Skin epidermis (tissue), 12 donors: ENCODE measurements at regions not wholly inside any gene's neighbourhood (a gene's known extent, or its start where the extent isn't known, plus 50 kb on each side); places are given as distances from the start of the nearest gene placed in this dataset.
A peak's percentile ranks its signal among the peaks of the same experiment; 100 is the strongest.

Experiments used
- H3K27ac ChIP-seq, 21 experiments: fragments of 200-600 bp; sonication (generic) in 11 of 21; one replicate each; pipeline ENCODE4 v1.5.0; 2020; ENCODE audit warnings: mild to moderate bottlenecking in 3 of 21, inconsistent platforms in 2 of 21, moderate library complexity in 2 of 21
- H3K4me3 ChIP-seq, 7 experiments: fragments of 200-600 bp; sonication (generic) in 2 of 7; one replicate each; pipeline ENCODE4 v1.5.0; 2020; ENCODE audit warnings: inconsistent platforms in 2 of 7, mild to moderate bottlenecking in 2 of 7, moderate library complexity in 1 of 7

- Histone ChIP-seq H3K4me3 (no peak overlapping the region), H3K27ac (no peak overlapping the region)
Measured at GRCh38 chr4:32003548-32003947, 1283.4 kb downstream of the PCDH7 start.

- H3K27ac ChIP-seq: no peak overlapping the region
- H3K4me3 ChIP-seq: no peak overlapping the region
Measured at GRCh38 chr4:32010221-32010620, 1290.1 kb downstream of the PCDH7 start.

- no peak overlapping the region for H3K4me3 ChIP-seq
- H3K27ac ChIP-seq: peak overlapping the region in 2 of 21 experiments; percentile 20 to 24
Measured at GRCh38 chr4:32022071-32022470, 1301.9 kb downstream of the PCDH7 start.

GRCh38 chr4:32025851-32026459 lies 1305.8 kb downstream of the PCDH7 start:
- no peak overlapping the region for H3K4me3 ChIP-seq
- H3K27ac ChIP-seq: no peak overlapping the region

- no peak overlapping the region for H3K4me3 ChIP-seq
Measured at GRCh38 chr4:32030406-32030805, 1310.2 kb downstream of the PCDH7 start.

GRCh38 chr4:32031026-32031425 lies 1310.9 kb downstream of the PCDH7 start:
- Histone ChIP-seq H3K4me3 (no peak overlapping the region), H3K27ac (no peak overlapping the region)

More at GRCh38 chr4:32030406-32030805, 1310.2 kb downstream of the PCDH7 start:
- H3K27ac ChIP-seq: no peak overlapping the region

GRCh38 chr4:32032136-32032672 lies 1312.0 kb downstream of the PCDH7 start:
- no peak overlapping the region for H3K4me3 ChIP-seq
- H3K27ac ChIP-seq: no peak overlapping the region

- Histone ChIP-seq H3K4me3 (no peak overlapping the region), H3K27ac (no peak overlapping the region)
Measured at GRCh38 chr4:32037399-32037798, 1317.2 kb downstream of the PCDH7 start.

GRCh38 chr4:32042486-32043247 lies 1322.5 kb downstream of the PCDH7 start:
- no peak overlapping the region for H3K4me3 ChIP-seq
- no peak overlapping the region for H3K27ac ChIP-seq

GRCh38 chr4:32043248-32043633 lies 1323.1 kb downstream of the PCDH7 start:
- Histone ChIP-seq H3K27ac (no peak overlapping the region), H3K4me3 (no peak overlapping the region)

GRCh38 chr4:32061916-32062315 lies 1341.7 kb downstream of the PCDH7 start:
- H3K4me3 ChIP-seq: no peak overlapping the region
- no peak overlapping the region for H3K27ac ChIP-seq

- H3K4me3 ChIP-seq: no peak overlapping the region
- H3K27ac ChIP-seq: no peak overlapping the region
Measured at GRCh38 chr4:32073542-32073941, 1353.4 kb downstream of the PCDH7 start.

- no peak overlapping the region for H3K27ac ChIP-seq
- no peak overlapping the region for H3K4me3 ChIP-seq
Measured at GRCh38 chr4:32087211-32087610, 1367.0 kb downstream of the PCDH7 start.

GRCh38 chr4:32094987-32095386 lies 1374.8 kb downstream of the PCDH7 start:
- Histone ChIP-seq H3K4me3 (no peak overlapping the region), H3K27ac (no peak overlapping the region)

- Histone ChIP-seq H3K4me3 (no peak overlapping the region), H3K27ac (no peak overlapping the region)
Measured at GRCh38 chr4:32102896-32103295, 1382.7 kb downstream of the PCDH7 start.

- Histone ChIP-seq H3K27ac (no peak overlapping the region), H3K4me3 (no peak overlapping the region)
Measured at GRCh38 chr4:32106767-32107166, 1386.6 kb downstream of the PCDH7 start.

GRCh38 chr4:32112891-32113290 lies 1392.7 kb downstream of the PCDH7 start:
- Histone ChIP-seq H3K27ac (no peak overlapping the region), H3K4me3 (no peak overlapping the region)

GRCh38 chr4:32117693-32118092 lies 1397.5 kb downstream of the PCDH7 start:
- no peak overlapping the region for H3K4me3 ChIP-seq
- H3K27ac ChIP-seq: no peak overlapping the region

- H3K27ac ChIP-seq: no peak overlapping the region
- no peak overlapping the region for H3K4me3 ChIP-seq
Measured at GRCh38 chr4:32119907-32120306, 1399.7 kb downstream of the PCDH7 start.

GRCh38 chr4:32128549-32128948 lies 1408.4 kb downstream of the PCDH7 start:
- H3K27ac ChIP-seq: no peak overlapping the region
- no peak overlapping the region for H3K4me3 ChIP-seq

GRCh38 chr4:32129967-32130366 lies 1409.8 kb downstream of the PCDH7 start:
- H3K27ac ChIP-seq: no peak overlapping the region
- no peak overlapping the region for H3K4me3 ChIP-seq
